Activated CD4-positive, CD25-positive, alpha-beta regulatory T cell treated with anti-CD3 and anti-CD28 coated beads, Interleukin-2, amount 50 U/mL, for 16 hours (primary cell): ENCODE measurements at regions not wholly inside any gene's neighbourhood (a gene's known extent, or its start where the extent isn't known, plus 50 kb on each side); places are given as distances from the start of the nearest gene placed in this dataset.

Experiments used
- DNase-seq: peaks from one replicate; pipeline ENCODE4 v3.0.0-alpha.2; 2020; ENCODE audit warnings: low read depth, low spot score

DNA sequence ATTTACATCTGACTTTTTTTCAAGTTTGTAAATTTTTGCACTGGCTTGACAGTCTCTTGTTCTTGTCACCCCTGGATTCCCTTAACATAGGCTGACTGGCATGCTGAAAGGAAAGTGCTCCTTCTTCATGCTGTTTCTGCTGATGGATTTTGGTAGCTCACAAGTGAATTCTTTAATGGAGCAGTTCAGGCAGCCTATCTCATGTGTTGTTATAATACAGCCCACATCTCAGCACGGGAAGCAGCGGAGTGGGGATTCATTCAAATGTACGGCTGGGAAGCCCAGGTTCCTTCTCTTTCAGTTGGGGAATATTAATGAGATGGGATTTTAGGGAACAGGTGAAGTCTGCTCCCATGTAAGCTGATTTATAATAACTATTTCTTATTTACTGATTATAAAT is 142.8 kb downstream of the CD8B2 start:
- DNase-seq: no peak

DNA sequence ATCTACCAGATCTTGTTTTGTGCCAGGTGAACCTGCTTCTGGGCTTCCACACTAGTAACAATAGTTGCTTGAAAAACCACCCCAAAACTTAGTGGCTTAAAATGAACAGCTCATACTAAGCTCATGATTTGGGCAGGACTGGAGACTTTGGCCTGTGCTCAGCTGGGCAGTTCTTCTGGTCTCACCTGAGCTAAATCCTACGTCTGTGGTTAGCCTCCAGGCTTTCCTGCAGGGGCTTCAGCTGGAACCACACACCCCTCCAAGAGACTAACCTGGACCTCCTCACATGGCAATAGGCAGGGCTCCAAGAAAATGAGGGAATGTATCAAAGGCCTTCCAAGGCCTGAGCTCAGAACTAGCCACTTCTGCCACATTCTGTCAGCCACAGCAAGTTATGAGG is 144.1 kb downstream of the CD8B2 start:
- no peak for DNase-seq

DNA sequence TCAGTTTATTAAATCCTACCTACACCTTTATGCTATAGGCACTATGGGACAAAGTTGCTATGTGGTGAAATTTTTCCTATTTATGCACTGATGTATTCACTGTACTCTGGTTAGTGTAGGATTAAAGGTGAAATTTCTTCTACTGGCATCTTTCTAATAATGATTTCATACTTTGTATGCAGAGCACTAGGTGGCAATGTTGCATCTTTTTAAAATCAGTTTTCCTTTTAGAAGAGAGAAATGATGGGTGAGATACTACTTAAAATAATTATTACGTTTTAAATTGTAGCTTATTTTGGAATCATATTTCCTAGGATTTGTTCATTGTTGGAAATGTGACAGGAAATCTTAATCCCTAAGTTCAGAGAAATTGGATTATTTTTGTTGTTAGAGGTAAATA is 150.9 kb downstream of the CD8B2 start:
- no peak for DNase-seq

DNA sequence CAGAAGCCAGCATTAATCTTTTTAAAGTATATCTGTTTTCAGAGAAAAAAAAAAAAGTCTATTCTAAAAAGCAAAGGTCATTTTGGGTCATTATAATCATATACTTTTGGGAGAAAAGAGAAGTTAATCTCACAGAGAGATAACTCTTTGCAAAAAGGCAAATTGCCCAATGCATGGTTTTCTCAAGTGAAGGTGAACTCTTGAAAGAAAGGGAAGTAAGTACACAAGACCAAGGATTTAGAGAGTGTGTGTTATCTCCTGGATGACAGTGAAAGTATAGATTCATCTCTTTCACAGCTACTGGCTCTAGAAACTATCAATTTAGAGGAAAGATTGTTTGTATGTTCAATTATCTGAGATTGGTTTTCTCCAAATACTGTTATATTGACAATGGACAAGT is 151.4 kb downstream of the CD8B2 start:
- no peak for DNase-seq

DNA sequence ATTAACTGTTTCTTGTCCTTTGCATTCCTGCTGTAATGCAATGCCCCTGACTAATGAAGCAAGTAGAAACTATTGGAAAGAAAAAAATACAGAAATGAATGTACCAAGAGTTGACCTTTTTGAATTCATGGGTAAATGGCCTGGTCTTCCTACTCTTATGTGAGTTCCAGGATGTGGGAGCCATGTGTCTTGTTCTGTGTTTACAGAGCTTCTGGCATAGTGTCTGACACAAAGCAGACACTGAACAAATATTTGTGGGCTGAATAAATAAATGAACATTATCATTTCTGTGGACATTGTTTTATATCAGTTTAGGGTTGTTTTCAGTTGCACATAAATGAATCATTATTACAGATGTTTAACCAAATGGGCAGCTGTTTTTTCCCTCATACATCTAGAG is 155.5 kb downstream of the CD8B2 start:
- no peak for DNase-seq

DNA sequence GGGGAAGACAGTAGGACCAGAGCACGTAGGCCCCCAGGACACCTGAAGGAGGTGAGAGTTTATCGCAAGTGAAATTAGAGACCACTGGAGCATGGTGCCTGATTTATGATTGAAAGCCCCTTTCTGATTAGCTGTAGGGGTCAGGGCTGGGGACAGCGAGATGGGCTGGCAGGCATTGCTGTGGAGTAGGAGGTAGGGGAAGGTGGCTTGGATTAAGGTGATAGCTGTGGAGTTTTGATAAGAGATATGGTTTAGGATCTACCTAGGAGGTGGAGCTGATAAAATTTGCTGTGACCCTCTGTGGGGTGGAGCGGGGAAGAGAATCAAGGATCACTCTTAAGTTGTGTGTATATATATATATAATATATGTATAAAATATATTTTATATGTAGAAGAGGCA is 157.5 kb downstream of the CD8B2 start:
- DNase-seq: no peak

DNA sequence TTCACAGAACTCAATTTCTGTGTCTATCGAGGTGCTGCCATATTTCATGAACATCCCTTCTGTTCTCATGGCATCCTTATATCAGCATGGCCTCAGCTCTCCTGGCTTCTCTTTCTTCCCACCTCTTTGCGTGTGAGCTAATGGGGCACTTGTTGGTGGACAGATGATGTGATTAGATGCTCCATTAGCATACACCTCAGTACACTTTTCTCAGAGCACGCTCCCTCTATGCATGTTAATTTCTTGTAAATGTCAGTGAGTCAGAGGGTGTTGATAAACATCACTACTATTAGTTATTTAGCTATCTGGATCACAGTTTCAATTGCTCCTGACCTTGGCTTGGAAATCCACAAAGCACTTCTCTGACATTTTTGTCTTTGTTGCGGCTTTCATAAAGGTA is 159.4 kb downstream of the CD8B2 start:
- DNase-seq: no peak

DNA sequence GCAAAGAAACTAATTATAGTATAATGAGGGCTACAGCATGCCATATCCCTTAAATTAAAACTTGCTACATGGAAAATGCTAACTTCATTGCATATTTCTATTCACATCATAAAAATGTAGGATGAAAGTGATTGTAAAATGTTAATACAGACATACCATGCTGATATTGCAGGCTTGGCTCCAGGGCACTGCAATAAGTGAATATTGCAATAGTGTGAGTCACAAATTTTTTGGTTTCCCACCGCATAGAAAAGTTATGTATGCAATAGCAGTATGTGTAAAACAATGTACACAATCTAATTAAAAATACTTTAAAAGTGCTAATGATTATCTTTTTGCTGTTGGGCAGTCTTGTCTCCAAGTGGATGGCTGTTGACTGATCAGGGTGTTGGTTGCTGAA is 162.1 kb downstream of the CD8B2 start:
- DNase-seq: no peak

DNA sequence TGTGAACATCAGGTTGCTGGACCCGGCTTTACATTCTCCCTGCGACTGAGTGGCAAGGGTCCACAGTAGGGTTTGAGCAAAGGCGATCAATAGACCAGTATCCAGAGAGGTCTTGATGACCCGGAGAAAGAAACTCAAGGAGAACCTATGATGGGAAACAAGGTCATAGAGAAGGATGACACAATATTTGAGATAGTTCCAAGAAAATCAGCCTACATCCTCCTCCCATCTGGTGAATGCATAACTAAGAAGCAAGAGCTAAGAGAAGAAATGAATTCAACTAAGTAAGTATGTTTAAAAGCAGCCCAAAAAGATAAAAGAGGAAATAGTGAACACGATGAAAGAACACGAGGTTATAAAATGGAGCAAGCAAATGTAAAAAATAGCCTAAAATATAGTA is 166.3 kb downstream of the CD8B2 start:
- no peak for DNase-seq

DNA sequence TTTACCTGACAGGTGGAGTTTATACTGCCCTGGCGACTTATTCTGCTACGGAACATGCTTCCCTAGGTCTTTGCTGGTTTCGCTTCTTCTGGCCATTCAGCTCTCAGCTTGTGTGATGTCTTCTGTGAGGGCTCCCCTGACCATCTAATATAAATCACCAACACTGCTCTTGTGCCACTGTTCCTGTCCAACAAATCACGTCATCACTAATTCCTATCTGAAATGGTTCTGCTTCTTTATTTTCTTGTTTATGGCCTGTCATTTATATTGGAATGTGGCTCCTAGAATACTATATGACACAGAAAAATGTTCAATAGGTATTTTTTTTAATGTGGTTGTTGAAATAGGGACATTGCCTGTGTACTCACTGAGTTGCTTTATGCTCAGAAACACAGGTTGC is 171.5 kb downstream of the CD8B2 start:
- DNase-seq: no peak

DNA sequence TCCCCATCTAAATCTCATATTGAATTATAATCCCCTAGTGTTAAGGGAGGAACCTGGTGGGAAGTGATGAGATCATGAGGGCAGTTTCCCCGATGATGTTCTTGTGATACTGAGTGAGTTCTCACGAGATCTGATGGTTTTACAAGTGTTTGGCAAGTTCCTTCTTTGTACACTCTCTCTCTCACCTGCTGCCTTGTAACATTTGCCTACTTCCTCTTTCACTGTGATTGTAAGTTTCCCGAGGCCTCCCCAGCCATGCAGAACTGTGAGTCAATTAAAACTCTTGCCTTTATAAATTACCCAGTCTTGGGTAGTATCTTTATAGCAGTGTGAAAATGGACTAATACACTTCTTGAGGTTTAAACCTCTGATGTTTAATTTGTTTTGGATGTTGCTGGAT is 177.5 kb downstream of the CD8B2 start:
- no peak for DNase-seq

DNA sequence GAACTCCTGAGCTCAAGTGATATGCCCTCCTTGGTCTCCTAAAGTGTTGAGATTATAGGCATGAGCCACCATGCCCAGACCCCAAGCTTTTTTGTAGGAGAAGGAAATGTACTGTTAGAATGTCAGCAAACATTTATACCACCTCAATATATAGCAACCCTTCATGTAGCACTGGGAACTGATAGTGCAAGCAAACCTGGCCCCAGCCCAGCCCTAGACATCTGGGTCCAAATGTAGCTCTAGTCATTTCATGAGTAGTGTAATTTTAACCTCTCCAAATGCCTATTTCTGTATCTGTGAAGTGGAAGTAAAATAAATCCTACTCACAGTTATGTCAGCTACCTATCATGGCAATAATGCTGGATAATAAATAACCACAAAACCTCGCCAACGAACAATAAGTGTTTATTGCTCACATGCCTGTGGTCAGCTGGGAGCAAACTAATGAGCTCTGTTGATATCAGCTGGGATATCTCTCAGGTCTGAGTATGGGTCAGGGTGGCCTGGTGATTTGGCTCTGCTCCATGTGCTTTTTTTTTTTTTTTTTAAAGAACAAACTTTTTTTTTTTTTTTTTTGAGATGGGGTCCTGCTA is 180.4 kb downstream of the CD8B2 start:
- no peak for DNase-seq

DNA sequence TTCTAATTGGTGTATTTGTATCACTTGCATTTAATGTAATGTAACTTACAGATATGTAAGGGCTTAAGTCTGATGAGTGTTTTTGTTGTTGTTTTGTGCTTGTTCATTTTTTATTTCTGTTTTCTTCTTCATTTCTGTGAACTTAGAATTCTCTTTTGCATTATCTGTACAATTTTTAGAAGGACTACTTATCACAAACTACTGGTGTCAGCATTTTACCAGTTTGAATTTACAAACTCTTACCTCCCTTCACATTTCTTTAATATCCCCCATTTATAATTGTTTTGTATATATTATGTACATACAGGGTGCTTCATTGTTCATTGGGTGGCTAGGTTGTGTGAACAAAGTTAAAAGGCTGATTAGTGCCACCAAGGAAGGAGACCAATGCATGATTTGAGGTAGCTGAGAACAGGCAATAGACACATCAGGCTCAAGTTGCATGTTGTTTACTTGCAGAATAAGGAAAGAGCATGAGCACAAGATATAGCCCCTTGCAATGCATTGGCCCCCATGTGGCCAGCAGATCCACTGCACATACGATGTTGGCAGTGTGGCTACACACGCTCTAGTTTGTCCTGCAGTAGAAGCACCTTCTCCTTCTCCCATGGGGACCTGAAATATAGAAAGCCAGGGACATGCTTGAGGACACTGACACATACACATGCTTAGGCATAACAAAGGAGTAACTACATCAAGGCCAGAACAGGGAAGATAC is 198.2 kb downstream of the CD8B2 start:
- DNase-seq: no peak

DNA sequence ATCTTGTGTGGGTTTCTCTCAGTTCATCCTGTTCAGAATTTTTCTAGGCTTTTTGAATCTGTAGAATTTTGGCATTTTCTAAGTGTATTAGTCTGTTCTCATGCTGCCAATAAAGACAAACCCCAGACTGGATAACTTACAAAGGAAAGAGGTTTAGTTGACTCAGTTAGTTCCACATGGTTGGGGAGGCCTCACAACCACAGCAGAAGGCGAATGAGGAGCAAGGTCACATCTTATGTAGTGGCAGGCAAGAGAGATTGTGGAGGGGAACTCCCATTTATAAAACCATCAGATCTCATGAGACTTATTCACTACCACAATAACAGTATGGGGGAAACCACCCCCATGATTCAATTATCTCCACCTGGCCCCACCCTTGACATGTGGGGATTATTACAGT is 199.2 kb downstream of the ST6GAL2 start:
- no peak for DNase-seq

DNA sequence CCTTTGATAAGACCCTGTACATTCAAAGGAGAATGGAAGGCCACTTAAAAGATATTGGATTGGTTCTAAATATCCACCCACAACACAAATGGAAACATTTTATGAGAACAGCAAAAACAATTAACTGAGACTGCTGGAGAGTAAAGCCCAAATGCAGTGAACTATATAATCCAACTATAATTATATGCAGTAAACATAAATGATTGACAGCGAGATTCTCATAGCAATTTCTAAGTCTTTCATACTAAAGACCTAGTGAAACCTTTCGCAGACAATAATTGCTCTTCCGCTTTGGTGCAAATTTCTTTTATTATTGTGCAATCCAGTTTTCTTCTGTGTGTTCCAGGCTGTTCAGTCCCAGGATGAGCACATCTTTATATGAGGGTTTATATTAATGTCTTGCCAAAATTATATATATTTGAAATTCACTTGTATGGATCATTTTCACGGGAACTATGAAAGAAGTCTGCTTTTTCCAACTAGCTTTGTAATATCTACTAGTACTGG is 190.9 kb downstream of the ST6GAL2 start:
- DNase-seq: no peak

DNA sequence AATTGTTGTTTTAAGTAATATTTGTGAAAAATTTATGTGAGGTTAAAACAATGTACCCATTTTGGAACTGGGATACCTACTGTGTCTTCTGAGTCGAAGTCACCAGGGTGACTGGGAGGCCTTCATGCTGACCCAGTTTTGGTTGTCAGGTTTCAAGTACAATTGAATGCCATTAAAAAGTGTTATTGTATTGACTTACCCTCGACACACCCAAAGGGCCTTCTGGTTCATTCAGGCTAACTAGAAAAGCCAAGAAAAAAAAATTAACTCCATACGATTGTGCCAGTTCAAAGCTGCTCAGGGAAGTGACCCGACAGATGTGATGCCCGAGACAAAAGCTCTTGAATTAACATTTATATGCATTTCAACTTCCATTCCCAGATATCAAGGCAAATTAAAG is 190.0 kb downstream of the ST6GAL2 start:
- no peak for DNase-seq

DNA sequence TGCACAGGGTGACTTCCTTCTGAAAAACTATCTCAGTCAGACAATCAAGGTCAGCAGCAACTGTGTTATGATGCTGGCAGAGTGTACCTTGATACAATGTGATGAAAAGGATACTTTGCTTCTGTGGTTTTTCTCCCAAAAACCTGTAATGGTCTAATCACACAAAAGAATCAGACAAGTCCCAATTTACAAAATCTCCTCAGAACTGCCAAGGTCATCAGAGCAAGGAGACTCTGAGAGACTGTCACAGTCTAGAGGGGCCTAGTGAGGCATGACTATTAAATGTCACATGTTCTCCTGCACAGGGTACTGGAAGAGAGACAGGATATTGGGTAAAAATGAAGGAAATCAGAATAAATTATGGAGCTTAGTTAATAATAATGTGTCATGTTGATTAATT is 185.4 kb downstream of the ST6GAL2 start:
- no peak for DNase-seq

DNA sequence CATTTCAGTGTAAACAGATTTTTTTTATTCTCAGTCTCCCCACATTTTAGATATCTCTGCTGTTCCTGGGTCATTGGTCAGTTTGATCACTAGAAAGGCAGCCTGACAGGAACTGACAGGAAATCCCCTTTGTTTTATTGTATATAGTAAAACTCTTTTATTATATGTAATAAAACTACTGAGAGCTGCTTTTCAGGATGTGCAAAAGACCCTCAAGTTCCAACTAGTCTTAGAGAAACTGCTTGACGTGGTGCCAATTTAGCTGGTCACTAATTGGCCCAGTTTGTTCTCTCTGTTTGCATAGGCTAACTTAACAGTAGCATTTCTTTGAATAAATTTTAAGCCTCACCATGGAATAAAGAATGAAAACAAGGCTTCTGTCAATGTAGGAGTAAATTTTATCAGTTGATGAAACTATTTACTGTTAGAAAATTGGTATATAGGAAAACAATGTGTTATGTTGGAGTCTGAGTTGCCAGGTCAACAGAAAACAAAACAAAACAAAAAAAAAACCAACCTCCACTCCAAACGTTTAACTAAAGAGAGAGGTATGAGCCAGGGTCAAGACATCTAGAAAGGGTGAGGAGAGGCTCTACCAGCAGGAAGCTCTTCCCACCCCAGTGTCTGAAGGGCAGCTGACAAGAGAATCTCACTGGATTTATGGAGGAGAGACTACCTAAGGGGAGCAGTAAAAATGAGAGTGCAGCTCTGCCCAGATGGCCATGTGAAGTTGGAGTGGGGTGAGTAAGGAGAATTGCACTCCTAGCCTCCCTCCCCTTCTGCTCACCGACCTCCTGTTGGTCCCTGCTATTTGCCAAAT is 184.6 kb downstream of the ST6GAL2 start:
- no peak for DNase-seq

DNA sequence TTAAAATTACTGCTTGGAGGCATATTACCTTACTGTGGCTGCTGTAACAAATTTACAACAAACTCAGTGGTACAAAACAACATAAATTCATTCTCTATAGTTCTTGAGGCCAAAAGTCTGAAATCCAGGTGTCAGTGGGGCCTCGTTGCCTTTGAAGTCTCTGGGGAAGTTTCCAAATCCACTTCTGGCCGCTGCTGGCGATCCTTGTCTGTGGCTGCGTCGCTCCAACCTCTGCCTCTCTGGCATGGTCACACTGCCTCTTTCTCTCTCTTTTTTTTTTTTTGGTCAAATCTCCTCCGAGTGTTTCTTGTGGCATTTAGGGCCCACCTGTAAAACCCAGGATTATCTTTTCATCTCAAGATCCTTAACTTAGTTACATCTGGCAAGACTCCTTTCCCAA is 182.8 kb downstream of the ST6GAL2 start:
- DNase-seq: no peak

DNA sequence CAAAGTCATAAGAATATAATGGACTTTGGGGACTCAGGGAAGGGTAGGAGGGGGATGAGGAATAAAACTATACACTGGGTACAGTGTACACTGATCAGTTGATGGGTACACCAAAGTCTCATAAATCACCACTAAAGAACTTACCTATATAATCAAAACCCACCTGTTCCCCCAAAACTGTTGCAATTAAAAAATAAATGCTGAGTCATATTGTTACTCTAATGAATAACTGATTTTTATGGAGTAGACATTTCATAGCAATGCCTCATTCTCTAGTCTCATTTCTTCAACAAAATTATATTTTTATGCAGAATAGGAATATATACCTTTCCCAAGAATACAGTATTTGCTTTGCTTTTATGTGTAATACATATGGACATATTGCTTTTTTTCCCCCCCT is 181.2 kb downstream of the ST6GAL2 start:
- no peak for DNase-seq

DNA sequence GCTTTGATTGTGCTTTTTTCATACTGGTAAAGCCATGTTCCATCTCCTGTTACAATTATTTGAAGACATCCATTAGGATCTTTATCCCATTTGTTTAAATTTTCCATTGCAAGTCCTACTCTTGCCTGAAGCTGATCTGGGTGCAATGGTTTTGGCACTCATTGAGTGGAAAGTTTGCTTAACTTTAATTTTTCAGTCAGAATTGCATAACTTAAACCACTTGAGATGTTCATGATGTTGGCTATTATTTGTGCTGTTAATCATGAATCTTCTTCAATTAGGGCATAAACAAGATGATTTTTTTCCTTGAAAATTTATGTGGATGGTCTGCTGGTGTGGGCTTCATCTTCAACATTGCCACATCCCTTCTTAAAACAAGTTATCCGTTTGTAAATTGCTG is 180.1 kb downstream of the ST6GAL2 start:
- DNase-seq: no peak

DNA sequence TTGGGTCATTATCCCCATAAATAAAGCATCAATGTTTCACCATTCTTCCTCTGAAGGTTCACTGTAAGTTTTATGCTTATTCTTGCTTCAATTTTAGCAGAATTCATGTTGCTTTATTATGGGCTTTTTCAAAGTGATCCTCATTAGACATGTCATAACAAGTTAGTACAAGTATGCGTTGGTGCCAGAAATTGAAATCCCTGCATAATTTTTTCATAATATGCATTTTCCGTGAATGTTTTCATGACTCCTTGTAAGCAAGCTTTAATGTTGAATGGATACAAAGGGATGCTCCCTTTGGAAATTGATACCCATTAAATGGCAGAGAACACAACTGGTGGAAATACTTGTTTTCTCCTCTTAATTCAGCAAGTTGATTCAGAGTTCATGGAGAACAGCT is 179.7 kb downstream of the ST6GAL2 start:
- no peak for DNase-seq

DNA sequence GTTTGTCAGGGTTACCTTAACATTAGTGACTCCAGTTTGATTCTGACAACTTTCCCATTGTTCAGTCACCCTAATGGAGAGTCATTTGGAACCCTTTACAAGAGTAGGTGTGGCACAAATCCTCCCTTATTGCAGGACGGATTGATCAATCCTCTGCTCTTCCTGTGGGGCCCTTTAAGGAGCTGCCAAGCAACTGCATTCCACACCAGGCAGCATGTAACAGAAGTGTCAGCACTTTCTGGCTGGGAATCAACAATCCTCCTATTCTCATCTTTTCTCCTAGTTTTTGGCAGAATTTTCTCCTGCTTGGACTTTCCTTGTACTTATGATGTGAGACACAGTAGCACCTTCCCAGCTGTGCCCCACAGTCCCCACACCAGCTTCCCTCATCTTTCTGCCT is 177.8 kb downstream of the ST6GAL2 start:
- no peak for DNase-seq
